ENCODE measurements at regions not wholly inside any gene's neighbourhood (a gene's known extent, or its start where the extent isn't known, plus 50 kb on each side); places are given as distances from the start of the nearest gene placed in this dataset.

DNA sequence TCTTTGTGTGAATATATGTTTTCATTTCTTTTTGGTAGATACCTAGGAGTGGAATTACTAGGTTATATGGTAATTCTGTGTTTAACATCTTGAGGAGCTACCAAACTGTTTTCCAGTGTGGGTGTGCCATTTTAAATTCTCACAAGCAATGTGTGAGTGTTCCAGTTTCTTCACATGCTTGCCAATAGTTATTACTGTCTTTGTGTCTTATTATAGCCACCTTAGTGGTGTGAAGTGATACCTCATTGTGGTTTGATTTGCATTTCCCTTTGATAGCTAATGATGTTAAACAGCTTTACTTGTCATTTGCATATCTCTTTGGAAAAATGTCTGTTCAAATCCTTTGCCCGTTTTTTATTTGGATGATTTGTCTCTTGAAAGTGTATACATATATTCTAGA, 513.0 kb downstream of the TMEM38B start:
- Mint-ChIP-seq H3K9me3 (ENCODE audit: low read depth, unreplicated experiment) (peaks cover 5% of the 10 kb centered on the region), H3K27ac (ENCODE audit: unreplicated experiment) (peak overlapping the region; percentile 50), H3K27me3 (ENCODE audit: unreplicated experiment) (no peaks in the 10 kb centered on the region), H3K36me3 (ENCODE audit: insufficient read depth, unreplicated experiment) (no peaks in the 10 kb centered on the region), H3K4me3 (ENCODE audit: low read depth, unreplicated experiment) (no peak overlapping the region), H3K4me1 (ENCODE audit: low read depth, unreplicated experiment) (no peaks in the 10 kb centered on the region)
- intact Hi-C loops (cut with micrococcal nuclease; ENCODE audit: unreplicated experiment) = no loop called here
- CTCF ChIA-PET = no interaction called here
- TF ChIP-seq, protein P1, sequence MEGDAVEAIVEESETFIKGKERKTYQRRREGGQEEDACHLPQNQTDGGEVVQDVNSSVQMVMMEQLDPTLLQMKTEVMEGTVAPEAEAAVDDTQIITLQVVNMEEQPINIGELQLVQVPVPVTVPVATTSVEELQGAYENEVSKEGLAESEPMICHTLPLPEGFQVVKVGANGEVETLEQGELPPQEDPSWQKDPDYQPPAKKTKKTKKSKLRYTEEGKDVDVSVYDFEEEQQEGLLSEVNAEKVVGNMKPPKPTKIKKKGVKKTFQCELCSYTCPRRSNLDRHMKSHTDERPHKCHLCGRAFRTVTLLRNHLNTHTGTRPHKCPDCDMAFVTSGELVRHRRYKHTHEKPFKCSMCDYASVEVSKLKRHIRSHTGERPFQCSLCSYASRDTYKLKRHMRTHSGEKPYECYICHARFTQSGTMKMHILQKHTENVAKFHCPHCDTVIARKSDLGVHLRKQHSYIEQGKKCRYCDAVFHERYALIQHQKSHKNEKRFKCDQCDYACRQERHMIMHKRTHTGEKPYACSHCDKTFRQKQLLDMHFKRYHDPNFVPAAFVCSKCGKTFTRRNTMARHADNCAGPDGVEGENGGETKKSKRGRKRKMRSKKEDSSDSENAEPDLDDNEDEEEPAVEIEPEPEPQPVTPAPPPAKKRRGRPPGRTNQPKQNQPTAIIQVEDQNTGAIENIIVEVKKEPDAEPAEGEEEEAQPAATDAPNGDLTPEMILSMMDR (IDR thresholded peaks at IDR 0.05; ENCODE audit: unreplicated experiment) = no peak
- no TSS peak for BruUV-seq (replicated peaks)
- DNase-seq = no peak

DNA sequence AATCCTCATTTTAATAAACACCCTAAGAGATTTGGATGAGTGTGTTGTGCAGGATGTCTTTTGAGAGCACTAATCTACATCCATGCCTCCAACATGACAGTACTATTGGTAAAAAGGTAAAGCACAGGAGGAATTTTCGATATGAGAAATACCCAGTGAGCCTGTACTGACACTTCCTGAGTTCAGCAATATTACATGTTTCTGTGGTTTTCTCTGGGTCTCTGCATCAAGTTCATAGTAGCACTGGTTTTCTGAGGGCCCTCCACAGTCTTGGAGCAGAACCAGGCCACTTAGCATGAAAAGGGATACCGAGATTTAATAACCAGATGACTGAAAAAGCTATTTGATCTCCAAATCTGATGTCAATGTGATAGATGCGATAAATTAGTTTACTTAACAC, 524.1 kb downstream of the TMEM38B start:
- no peak for DNase-seq
- BruUV-seq (replicated peaks) = no TSS peak
- Mint-ChIP-seq H3K27ac (ENCODE audit: unreplicated experiment) (no peak overlapping the region), H3K36me3 (ENCODE audit: insufficient read depth, unreplicated experiment) (no peaks in the 10 kb centered on the region), H3K4me3 (ENCODE audit: low read depth, unreplicated experiment) (no peak overlapping the region), H3K27me3 (ENCODE audit: unreplicated experiment) (no peaks in the 10 kb centered on the region), H3K9me3 (ENCODE audit: low read depth, unreplicated experiment) (peaks cover 3% of the 10 kb centered on the region), H3K4me1 (ENCODE audit: low read depth, unreplicated experiment) (no peaks in the 10 kb centered on the region)
- TF ChIP-seq, protein P1 (IDR thresholded peaks at IDR 0.05; ENCODE audit: unreplicated experiment) = no peak
- CTCF ChIA-PET = no interaction called here
- intact Hi-C loops (cut with micrococcal nuclease; ENCODE audit: unreplicated experiment) = no loop called here

DNA sequence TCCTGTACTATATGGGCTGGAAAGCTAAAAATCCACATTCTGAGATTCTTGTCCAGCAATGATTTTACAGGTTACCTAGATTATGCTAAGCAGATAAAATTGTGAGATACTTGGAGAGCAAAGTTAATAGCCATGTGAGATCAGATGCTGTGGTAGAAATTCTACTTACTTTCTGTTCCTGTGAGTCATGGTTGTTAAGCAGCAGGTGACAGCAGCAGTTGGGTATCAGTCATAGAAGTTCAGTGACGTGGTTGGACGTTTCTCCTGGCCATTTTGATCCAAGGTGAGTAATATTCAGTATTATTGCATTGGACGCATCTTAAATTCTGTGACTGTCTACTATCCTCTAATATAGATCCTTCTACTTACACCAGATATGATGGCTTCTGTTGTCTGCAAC, 524.5 kb downstream of the TMEM38B start:
- Mint-ChIP-seq H3K4me3 (ENCODE audit: low read depth, unreplicated experiment) (no peak overlapping the region), H3K27me3 (ENCODE audit: unreplicated experiment) (no peaks in the 10 kb centered on the region), H3K27ac (ENCODE audit: unreplicated experiment) (no peak overlapping the region), H3K4me1 (ENCODE audit: low read depth, unreplicated experiment) (no peaks in the 10 kb centered on the region), H3K36me3 (ENCODE audit: insufficient read depth, unreplicated experiment) (no peaks in the 10 kb centered on the region), H3K9me3 (ENCODE audit: low read depth, unreplicated experiment) (peaks cover 3% of the 10 kb centered on the region)
- CTCF ChIA-PET = no interaction called here
- intact Hi-C loops (cut with micrococcal nuclease; ENCODE audit: unreplicated experiment) = no loop called here
- TF ChIP-seq, protein P1 (IDR thresholded peaks at IDR 0.05; ENCODE audit: unreplicated experiment) = no peak
- no TSS peak for BruUV-seq (replicated peaks)
- no peak for DNase-seq

DNA sequence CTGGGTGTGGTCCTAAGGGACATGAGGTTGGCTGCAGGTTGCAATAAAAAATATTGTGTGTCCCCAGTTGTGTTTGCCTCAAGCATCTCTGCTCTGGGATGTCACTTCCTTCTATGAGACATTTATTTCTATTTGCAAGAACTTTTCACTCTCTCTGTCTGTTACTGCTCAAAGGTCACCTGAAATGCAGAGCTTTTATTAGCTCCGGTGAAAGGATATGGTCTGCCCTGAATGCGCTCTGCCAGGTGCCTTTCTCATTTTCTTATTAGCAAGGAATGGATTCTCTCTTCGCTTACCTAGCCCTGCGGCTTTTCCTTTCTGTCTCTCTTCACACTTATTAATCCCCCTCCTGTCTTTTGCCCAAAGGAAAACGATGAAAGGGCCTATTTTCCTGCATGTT, 526.1 kb downstream of the TMEM38B start:
- TF ChIP-seq, protein P1 (IDR thresholded peaks at IDR 0.05; ENCODE audit: unreplicated experiment) = no peak
- peaks cover 3% of the 10 kb centered on the region for H3K9me3 Mint-ChIP-seq (ENCODE audit: low read depth, unreplicated experiment)
- H3K27me3 Mint-ChIP-seq (ENCODE audit: unreplicated experiment) = peaks cover under 1% of the 10 kb centered on the region
- H3K36me3 Mint-ChIP-seq (ENCODE audit: insufficient read depth, unreplicated experiment) = no peaks in the 10 kb centered on the region
- intact Hi-C loops (cut with micrococcal nuclease; ENCODE audit: unreplicated experiment) = no loop called here
- DNase-seq = no peak
- CTCF ChIA-PET = no interaction called here
- BruUV-seq (replicated peaks) = no TSS peak
- H3K4me1 Mint-ChIP-seq (ENCODE audit: low read depth, unreplicated experiment) = no peaks in the 10 kb centered on the region
- H3K4me3 Mint-ChIP-seq (ENCODE audit: low read depth, unreplicated experiment) = no peak overlapping the region
- H3K27ac Mint-ChIP-seq (ENCODE audit: unreplicated experiment) = no peak overlapping the region

DNA sequence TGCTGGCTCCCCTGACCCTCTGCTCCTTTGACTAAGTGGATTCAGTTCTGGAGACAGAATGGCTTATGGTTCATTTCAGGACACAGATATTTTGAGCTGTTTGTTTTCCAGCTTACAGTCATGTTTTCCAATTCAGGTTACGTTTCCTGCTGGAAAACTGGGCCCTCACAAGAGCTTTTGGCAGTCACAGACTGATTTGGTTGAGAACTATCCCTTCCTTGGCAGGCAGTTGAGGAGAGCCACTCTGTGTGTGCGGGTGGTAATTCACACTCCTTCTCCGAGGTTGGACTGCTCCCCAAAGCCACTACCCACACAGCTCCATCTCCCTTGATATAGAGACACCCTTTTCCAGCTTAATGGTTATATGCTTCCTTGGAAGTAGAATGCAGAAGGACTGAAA, 534.5 kb downstream of the TMEM38B start:
- peaks cover 9% of the 10 kb centered on the region for H3K4me1 Mint-ChIP-seq (ENCODE audit: low read depth, unreplicated experiment)
- DNase-seq = no peak
- CTCF ChIA-PET = no interaction called here
- intact Hi-C loops (cut with micrococcal nuclease; ENCODE audit: unreplicated experiment) = no loop called here
- TF ChIP-seq, protein P1 (IDR thresholded peaks at IDR 0.05; ENCODE audit: unreplicated experiment) = no peak
- no peak overlapping the region for H3K4me3 Mint-ChIP-seq (ENCODE audit: low read depth, unreplicated experiment)
- H3K36me3 Mint-ChIP-seq (ENCODE audit: insufficient read depth, unreplicated experiment) = no peaks in the 10 kb centered on the region
- H3K27ac Mint-ChIP-seq (ENCODE audit: unreplicated experiment) = no peak overlapping the region
- H3K27me3 Mint-ChIP-seq (ENCODE audit: unreplicated experiment) = peaks cover 17% of the 10 kb centered on the region
- BruUV-seq (replicated peaks) = no TSS peak
- H3K9me3 Mint-ChIP-seq (ENCODE audit: low read depth, unreplicated experiment) = no peaks in the 10 kb centered on the region
